ENCODE measurements at regions not wholly inside any gene's neighbourhood (a gene's known extent, or its start where the extent isn't known, plus 50 kb on each side); places are given as distances from the start of the nearest gene placed in this dataset.

DNA sequence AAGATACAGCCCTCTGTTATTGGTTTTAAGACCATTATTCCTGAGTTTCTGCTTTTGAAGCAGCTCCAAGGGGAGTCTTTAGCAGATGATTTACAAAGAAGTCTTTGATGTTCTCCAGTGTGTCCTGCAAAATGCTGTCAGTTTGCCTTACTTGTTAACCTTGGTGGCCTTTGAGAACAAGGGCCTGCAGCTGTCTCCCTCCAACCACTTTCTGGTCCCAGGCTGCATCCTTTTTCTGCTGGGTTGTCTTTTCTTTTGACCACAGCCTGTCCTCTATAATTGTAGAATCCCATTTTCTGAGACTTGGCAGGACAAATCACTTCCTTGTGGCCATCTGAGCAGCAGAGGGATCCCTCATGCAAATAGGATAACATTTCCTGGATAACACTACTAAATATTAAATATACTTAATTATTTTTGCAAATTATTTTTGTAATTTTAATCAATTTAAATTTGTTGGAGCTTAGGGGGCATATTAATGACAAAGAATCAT, 281.4 kb downstream of the DMRT2 start:
- no peak for DNase-seq (ENCODE audit: low spot score)

DNA sequence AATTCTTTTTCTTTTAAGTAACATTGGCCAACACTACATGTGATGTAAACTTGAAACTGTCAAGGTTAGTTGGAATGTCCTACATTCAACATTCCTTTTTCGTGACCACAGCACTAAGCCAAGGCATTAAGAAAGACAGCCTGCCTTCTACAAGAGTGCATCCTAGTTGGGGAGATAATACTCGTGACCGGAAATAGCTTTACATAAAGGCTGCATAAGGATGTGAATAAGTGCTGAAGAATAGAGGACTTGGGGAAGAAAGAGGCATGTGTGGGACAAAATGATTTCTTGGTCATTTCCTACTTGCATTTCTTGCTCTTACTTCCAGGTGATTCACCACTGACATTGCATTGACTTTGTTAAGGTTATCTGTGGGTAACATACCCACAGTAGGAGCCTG, 282.0 kb downstream of the DMRT2 start:
- no peak for DNase-seq (ENCODE audit: low spot score)

DNA sequence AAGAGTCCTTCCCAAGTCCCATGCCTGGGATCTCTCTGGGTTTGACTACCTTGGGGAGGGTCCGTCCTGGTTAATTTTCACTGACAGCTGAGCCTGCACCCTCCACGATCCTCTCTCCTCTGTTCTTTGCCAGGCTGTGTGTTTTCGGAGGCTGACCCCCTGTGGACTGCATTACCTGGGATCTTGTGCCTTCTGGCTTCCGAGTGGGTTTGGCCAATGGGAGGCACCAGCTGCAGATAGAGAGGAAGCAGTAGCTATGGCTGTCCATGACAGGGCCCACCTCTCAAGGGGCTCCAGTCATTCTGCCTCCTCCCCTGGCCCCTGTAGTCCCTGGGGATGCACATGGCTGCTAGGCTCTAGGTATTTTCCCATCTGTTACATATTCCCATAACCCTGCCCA, 285.0 kb downstream of the DMRT2 start:
- no peak for DNase-seq (ENCODE audit: low spot score)

DNA sequence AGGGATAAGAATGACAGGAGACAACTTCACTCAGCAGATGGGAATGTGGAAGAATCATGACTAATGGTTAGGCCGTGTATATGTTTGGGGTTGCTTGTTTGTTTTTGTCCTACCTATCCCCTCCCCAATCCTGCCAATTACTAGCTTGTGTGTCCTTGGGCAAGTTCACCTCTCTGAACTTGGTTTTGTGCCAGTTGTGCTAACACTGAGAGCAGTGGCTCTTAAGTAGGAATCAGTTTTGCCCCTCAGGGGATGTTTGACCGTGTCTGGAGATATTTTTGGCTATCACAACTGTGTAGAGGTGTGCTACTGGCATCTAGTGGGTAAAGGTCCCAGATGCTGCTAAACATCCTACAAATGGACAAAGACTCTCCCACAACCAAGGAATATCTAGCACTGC, 287.0 kb downstream of the DMRT2 start:
- DNase-seq (ENCODE audit: low spot score): no peak

- DNase-seq (ENCODE audit: low spot score): no peak
These were observed 290.2 kb downstream of the DMRT2 start for GRCh38 chr9:1340390-1340789.

DNA sequence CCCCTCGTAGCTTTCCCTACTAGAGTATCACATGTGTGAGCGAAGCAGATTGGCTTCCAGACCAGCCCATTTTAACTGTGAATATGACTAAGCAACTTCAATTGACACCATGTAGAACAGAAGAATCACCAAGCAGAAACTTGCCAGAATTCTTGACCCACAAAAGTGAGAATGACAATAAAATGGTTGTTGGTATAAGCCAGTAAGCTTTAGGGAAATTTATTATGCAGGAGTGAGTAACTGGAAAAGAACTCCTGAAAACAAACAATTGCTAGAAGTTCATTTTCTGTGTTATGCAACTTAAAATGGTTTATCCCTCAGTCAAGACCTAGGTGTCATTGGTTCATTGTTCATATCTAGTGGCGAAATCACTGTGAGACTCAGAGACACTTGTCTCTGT, 303.1 kb downstream of the DMRT2 start:
- DNase-seq (ENCODE audit: low spot score): no peak

DNA sequence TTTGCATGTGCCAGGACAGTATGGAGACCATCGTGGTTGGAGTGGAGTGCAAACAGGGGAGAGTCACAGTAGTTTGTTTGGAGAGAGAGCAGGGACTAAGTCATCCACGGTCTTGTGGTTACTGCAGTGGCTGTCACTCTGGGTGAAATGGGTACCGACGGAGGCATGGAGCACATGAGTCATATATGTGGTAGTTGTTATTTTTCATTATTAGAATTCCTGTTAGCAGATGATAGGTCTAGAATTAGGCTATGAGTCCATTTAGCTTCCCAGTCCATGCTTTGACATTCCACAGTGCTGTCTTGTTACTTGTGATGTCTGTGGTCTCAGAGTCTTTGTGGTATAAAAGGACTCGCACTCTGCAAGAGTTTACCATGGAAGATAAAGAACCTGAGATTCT, 303.9 kb downstream of the DMRT2 start:
- no peak for DNase-seq (ENCODE audit: low spot score)

GRCh38 chr9:1354606-1355005, 304.4 kb downstream of the DMRT2 start:
- DNase-seq (ENCODE audit: low spot score): no peak

DNA sequence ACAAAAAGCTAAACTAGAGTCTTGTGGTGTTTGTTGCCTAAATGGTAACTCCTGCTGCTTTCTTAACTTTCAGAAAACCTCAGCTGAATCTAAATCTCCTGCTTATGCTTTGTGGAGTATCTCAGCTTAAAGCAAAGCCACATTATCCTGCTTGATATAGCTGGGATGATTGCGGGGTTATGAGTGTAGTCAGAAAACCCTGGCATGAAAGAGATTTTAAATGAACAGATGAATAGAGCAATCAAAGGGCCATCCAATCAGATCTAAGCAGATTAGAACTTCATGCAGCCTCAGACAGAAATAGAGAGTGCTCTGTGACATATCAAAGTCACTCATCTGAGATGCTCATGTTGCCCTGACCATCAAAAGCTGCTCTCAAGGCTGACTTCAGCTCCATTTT, 305.5 kb downstream of the DMRT2 start:
- no peak for DNase-seq (ENCODE audit: low spot score)

DNA sequence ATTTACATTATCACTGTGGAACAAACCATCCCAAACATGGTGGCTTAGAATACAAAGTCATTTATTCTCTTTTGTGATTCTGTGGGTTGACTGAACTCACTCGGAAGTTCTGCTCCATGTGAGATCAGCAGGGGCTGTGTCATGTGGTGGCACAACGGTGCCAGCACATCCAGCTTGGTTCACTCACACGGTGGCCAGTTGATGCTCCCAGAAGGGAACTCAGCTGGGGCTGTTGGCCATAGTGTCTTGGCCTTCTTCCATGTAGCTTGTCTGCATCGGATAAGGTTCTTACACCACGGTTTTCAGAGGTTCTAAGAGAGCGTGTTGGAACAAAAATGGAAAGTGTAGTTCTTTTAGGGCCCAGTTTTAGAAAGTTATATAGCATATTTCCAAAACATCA, 312.7 kb downstream of the DMRT2 start:
- no peak for DNase-seq (ENCODE audit: low spot score)

DNA sequence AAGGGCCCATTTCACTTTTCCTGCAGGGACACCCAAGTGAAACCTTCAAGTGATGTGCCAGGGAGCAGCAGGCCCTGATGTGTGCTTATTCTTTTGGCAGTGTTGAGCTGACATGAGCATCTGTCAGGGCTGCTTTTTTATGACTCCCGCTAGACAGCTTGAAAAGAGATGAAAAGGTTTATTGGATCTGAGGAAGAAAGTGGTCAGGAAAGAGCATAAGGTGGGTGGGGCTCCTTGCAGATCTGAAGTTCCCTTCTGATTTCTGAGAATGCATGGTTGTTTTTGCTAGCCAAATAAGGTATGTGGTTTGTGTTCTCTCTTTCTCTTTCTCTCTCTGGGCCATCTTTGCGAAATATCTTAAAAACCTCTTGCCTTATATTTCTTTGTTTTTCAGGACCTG, 316.1 kb downstream of the DMRT2 start:
- DNase-seq (ENCODE audit: low spot score): no peak

- DNase-seq (ENCODE audit: low spot score): no peak
These were observed 319.1 kb downstream of the DMRT2 start for GRCh38 chr9:1369297-1369696.

- no peak for DNase-seq (ENCODE audit: low spot score)
These were observed 323.3 kb downstream of the DMRT2 start for GRCh38 chr9:1373445-1373844.

GRCh38 chr9:1383899-1384455, 333.8 kb downstream of the DMRT2 start:
- no peak for DNase-seq (ENCODE audit: low spot score)

- no peak for DNase-seq (ENCODE audit: low spot score)
These were observed 334.7 kb downstream of the DMRT2 start for GRCh38 chr9:1384816-1385215.

DNA sequence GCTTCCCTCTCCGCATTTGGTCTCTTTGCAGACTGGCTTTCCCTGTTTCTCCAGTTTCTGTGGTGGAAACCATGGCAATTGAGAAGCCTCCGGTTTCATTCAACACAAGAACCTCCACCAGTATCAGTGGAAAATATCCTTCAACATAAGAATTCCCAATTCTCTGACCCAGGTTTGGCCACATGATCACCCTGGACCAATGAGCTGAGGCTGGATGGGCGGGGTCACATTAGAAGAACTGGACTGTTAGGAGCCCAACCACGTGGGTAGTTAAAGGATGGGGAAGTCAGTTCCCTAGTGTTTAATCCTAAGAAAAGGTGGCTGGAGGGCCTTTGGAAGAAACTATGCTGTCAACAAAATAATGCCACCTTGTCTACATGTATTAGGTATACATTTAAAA, 336.3 kb downstream of the DMRT2 start:
- DNase-seq (ENCODE audit: low spot score): no peak

GRCh38 chr9:1388216-1388615, 338.1 kb downstream of the DMRT2 start:
- no peak for DNase-seq (ENCODE audit: low spot score)

DNA sequence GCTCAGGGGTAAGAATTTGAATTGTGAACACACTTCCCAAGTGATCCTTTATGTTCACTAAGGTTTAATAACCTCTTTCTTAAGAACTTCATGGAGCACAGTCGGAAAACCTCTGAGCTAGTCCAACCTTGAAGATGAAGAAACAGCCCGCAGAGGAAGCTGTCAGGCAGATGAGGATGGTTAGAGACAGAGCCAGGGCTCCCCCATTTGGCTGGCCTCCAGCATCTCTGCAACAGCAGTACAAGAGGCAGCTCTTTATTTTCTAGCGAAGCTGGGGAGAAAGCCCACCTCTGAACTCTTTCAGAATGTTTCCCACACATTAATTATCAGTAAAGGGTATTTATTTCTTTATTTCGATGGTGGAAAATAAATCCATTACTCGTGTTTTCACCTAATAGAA, 350.8 kb downstream of the DMRT2 start:
- DNase-seq (ENCODE audit: low spot score): no peak

DNA sequence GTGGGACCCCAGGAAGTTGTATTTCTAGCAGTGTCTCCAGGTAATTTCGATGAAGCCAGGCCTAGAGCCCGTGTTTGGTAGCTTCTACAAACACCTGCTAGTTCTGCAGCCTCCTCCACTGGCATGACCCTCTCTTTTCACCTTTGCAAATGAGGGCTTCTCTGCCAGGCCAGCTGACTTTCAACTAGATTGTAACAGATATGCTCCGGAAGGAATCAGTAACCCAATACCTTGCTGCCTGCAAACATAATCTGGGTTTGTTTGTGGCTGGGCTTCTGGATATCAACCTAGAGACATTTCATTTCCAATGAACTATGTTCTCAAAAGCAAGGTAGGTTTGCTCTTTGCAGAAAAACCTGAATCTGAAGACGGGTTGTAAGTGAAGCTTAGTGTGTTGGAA, 354.8 kb downstream of the DMRT2 start:
- DNase-seq (ENCODE audit: low spot score): no peak

DNA sequence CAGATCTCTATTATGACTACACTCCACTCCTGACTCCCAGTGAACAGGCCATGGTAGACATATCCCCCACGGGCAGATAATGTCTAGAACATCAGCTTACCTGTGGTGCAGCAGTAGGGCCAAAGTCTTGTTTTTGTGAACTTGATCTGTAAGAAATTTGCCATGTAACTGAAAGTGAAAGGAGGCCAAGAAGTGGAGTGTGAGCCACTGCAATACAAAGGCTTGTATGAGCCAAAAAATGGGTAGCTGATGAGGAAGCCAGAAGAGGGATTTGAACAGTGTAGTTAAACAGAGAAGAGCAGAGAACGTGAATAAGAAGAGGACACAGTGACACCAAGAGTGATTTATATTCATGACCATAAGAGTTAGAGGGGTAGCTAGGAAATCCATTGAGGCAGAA, 361.7 kb downstream of the DMRT2 start:
- no peak for DNase-seq (ENCODE audit: low spot score)

DNA sequence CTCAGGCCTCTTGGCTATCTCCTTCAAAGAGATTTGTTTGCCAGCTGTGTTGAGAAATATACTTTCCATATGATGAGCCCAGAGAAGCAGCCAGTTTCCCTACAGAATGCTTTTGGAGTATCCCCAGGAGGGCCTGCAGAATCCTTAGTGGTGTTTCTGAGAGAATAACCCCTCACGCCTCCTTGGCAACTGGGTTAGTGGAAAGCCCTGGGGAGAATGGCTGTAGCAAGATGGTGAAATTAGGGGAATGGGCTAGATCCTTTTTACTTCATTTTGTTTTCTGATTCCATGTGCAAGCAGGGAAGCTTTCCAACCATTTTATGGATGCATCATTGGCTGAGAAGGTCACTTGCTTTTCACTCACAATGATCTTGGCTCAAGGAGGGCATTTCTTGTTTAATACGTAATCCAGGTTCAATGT, 364.6 kb downstream of the DMRT2 start:
- no peak for DNase-seq (ENCODE audit: low spot score)

DNA sequence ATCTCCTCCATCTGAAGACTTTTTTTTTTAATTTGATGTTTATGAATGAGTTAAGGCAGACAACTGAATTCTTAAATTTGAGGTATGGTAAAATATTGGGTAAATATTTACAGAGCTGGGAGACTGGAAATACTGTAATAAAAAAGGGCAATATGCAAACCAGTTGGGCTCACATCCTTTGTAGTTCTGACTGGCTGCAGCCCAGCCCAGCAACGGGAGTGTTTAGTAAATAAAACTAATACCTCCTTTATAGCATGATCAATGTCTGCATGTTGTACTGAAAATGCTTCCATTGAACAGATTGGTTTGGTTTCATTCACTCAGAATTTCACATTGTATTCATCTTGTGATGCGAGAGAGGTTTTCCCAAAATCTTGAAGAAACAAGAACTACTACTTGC, 365.0 kb downstream of the DMRT2 start:
- no peak for DNase-seq (ENCODE audit: low spot score)

DNA sequence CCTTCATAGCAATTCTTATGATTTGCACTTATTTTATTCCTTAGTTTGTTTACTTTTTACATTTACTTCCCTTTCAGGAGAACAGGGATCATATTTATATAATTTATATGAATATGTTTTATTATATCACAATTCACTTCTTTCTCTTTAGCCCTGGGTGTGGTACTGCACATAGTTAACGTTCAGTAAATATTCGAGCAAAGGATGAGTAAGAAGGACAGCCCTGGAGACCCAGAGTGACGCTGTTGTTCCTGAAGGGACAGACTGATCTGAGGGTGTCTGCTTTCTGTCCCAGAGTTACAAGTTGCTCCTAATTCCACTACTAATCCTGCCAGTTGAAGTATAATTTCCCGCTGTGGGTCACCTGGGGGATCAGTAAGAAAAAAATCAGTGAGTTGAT, 366.1 kb downstream of the DMRT2 start:
- no peak for DNase-seq (ENCODE audit: low spot score)

GRCh38 chr9:1421436-1421835, 371.3 kb downstream of the DMRT2 start:
- no peak for DNase-seq (ENCODE audit: low spot score)

DNA sequence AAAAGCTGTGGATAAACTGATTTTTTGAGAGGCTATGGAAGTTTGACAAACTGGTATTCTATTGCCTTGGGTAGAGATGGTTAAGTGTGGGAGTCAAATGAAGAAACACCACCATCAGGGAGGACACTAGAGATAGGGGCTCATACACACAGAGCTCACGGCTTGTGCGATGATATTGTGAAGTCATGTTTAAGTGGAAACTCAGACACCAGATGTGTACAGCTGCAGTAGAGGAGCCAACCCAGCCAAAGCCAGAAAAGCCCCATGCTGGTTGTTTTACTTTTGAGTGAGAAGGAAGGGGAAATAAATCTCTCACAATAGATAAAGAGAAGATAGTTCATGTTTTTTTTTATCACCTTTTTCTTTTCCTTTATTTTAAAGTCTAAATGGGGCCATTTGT, 377.7 kb downstream of the DMRT2 start:
- no peak for DNase-seq (ENCODE audit: low spot score)

All from hepatic stellate cell (primary cell).